HG03135 (cell line): ENCODE measurements at regions not wholly inside any gene's neighbourhood (a gene's known extent, or its start where the extent isn't known, plus 50 kb on each side); places are given as distances from the start of the nearest gene placed in this dataset.
A peak's percentile ranks its signal among the peaks of the same experiment; 100 is the strongest.

ENCODE experiments used
- ATAC-seq: cut with Tn5 transposase; IDR thresholded peaks from one replicate; pipeline ENCODE4 v1.9.1; 2021; ENCODE audit warnings: mild to moderate bottlenecking, moderate library complexity; ENCODE audit not compliant: unreplicated experiment

DNA sequence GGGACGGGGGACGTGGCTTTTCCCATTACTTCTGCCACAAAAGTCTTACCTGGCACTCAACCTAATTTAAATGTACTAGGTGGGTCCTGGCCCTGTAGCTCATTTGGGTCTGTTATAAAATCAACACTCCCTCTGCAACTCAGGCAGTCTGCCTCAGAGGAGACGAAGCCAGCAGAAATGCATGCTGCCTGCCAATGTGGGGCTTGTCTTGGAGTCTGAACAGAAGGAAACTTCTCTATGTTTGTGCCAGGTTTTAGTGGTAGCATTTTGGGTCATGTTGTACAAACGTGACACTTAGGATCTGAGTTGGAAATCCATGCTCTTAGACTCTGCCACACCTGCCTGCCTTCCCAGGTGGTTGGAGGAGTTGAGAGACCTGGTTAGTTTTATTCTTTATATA lies 292.5 kb upstream of the FAM98A start:
- ATAC-seq = no peak

DNA sequence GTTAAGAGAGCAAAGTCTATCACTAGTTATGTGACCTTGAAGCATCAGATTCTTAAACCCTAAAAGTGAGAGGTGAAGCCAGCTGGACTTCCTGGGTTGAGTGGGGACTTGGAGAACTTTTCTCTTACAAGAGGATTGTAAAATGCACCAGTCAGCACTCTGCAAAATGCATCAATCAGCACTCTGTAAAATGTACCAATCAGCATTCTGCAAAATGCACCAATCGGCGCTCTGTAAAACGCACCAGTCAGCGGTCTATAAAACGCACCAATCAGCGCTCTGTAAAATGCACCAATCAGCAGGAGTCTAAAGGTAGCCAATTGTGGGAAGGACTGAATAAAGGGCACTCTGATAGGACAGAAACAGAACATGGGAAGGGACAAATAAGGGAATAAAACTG lies 291.6 kb upstream of the FAM98A start:
- no peak for ATAC-seq

DNA sequence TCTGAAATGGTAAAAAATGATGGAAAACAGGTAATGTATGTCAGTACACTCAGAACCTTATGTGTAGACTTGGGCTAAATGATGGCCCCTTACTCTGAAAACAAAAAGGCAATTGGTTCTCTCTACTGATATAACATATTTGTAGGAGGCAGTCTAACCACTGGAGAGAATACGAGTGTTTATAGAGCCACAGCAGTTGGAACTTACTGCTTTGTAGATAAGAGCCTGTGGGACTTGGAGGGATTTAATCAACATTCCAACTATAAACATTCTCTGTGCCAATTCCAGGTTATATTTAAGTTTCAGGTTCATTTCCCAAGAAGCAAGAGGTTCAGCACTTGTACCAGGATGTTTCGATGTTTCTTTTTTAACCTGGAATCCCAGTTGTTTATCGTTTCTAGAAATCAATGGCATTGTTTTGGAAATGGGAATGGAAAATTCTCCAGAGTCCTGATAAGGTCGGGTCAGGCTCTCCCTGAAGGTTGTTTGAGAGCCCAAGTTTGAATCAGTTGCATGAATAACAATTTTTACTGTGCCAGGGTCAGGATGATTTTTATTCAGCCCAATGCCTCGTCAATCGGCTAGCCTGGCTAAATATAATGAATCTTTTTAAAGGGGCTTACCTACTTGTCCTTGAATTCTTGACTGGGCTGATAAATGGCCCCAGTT lies 278.4 kb upstream of the FAM98A start:
- ATAC-seq = no peak

DNA sequence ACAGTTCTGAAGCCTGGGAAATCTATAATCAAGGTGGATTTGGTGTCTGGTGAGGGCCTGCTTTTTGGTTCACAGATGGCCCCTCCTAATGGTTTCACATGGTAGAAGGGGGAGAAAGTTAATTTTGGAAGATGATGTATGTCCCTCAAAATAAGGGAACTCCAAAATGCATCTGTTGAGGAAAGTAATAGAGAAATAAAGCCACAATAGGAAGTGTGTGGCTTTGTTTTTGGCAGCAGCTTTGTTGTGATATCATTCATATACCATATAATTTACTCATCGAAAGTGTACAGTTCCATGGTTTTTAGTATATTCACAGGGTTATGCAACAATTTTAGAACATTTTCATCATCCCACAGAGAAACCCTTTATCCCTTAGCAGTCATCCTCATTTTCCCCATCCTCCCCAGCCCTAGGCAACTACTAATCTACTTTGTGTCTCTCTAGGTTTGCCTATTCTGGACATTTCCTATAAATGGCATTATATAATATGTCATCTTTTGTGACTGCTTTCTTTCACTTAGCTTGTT lies 274.0 kb upstream of the FAM98A start:
- no peak for ATAC-seq

DNA sequence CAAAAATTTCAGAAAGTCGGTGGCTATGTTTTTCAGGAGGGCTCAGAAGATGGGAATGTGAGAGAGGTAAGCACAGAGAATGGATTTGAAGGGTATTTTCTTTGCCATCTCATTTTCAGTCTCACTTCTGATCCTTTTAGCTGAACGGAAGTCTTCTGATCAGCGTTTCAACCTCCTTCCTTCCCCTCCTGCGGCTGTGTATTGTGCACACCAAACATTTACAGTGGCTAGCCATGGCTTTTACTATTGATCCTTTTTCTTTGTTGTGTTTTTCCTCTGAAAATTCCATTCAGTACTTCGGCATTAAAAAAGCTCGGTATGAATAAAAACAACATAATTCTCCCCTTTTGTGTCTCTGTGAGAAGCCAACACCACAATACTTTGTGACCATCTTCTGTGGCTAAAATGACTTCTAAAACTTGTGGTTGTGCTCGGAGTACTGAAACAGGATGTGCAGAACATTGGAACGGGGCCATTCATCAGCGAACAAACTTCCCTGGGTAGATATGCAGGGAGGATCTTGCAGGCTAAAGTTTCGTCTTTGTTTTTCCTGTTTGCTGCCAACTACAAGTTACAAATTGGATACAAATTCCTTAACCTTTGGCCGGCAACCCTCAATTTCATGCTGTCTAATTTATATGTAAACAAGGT lies 260.8 kb upstream of the FAM98A start:
- ATAC-seq = no peak

DNA sequence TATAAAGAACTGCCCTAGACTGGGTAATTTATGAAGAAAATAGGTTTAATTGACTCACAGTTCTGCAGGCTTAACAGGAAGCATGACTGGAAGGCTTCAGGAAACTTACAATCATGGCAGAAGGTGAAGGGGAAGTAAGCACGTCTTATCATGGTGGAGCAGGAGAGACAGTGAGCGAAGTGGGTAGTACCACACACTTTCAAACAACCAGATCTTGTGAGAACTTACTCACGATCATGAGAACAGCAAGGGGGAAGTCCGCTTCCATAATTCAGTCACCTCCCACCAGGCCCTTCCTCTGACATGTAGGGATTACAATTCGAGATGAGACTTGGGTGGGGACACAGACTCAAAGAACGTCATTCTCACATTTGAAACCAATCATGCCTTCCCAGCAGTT lies 260.1 kb upstream of the FAM98A start:
- no peak for ATAC-seq

DNA sequence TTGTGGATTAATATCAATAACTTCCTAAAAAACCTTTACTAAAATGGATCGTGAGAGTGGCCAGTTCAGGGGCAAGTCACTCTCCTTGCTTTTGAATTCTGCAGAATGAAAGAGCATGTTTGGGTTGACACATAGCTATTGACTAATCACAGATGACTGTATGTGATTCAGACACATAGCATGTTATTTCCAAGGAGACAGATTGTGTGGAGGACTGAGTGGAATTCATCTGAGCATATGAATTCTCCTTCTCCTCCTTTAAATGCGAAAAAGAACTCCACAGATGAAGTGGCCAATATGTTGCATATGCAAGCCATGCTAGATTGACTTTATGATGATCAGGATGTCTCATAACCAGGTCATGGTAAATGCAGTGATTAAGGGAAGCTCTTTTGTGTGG lies 249.4 kb upstream of the FAM98A start:
- ATAC-seq = no peak

DNA sequence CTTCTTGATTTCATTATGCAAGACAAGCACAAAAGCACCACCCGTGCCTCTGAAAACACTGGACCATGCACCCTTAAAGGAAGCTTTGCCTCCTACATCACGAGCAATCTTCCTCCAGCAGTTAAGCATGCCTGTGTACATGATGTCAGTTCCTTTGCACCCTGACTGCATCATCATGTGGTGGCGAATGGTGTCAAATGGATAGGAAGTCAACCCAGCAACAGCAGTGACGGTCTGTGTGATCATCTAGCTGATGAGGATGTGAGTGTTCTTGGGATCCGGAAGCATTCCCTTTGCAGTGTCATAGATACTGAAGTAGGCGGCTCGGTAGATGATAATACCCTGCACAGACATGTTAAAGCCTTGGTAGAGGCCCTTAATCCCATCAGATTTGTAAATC lies 240.7 kb upstream of the FAM98A start:
- ATAC-seq = no peak

DNA sequence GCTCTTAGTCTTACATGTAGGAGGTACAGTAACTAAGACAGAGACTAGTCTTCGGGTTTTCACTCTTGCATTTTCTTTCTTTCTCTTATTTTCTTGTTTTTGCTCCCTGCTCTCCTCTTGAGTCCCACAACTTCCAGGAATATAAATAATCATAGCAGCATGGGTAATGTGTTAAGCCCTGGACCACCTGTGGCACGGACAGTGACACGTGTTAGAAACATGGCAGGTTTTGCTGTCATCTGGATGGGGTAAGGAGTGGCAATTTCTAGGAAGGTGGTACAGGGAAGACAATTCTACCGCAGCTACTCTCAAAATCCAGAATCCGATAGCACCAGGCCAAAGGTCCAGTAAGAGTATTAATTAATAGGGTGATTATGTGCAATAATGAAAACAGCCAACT lies 237.5 kb upstream of the FAM98A start:
- ATAC-seq = no peak

DNA sequence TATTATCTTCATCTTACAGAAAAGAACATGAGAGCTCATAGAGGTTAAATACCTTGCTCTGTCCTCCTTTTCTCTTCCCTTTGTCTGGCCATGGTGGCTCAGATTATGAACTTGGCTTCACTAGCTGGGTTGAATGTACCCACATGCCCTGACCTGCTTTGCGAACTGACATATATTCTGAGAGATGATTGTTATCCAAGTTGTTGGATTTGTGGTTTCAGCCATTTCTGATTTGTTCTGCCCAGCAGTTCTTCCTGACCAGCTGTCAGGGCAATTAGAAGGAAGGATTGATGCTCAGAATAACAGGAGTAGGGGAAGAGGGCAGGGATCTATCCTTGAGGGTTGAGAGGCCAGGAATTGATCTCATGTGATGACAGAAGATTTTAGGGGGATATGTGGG lies 236.8 kb upstream of the FAM98A start:
- ATAC-seq = no peak

DNA sequence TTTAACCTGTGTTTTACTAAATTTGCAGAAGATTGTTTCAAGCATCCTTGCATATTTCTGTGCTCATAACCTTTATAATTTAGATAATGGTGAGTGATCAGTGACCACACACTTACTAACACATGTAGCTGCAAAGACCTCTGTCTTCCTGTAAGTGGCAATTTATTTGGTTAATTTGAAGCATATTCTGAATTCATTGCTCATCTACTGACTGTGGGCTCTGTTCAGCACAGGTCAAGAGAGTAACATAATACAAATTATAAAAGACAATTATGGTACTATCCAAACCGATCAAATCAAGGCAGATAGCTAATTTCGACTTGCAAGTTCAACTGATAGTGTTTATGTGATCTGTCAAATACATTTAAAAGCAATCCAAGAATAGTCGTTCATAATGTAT lies 223.9 kb upstream of the FAM98A start:
- ATAC-seq = no peak

DNA sequence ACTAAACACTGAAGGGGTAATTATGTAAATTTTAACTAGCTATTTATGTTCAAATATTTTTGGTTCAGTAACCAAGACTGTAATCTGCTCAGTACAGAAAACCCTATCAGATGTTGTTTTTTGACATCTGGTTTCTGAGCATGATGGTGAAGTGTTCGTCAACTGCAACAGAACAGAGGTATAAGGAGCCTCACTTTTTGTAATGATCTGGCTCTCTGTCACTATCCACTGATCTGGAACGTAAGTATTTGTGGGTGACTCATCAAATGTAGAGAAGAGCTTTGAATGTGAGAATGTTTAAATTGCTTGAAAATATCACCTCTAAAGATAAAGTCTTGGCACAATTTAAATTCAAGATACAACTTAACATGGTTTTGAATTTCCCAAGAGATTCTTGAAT lies 213.6 kb upstream of the FAM98A start:
- no peak for ATAC-seq

DNA sequence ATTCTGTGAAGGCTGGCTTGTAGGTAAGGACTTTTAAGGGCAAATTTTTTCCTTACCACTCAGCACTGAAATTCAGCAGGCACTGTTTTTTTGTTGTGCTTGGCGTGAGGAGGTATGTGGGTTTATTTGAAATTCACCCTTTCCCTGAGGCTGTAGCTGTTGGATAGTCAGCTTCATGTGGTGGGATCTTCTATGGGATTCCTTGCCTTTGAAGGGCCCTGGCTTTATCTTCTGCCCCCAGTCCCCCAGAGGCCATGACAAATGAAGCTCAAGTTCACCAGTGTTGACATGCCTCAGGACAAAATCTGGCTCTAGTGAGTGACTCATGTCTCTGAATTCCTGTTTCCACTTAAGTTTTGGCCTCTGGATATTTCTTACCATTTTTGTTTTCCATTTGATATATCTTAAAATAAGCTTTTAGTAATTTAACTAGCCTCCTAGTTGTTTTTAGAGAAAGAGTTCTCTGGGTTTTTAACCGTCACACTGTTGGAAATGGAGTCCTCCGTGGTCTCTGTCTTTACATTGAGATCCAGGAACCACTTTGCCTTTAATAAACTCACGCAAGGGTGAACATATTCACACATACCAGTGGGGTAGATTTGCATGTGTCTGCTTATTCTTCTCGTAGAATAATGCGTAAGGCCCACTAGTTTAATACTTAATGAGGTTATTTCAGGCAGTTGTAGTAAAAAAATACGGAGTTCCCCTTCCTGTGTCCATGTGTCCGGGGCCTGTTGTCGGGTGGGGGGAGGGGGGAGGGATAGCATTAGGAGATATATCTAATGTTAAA lies 211.1 kb upstream of the FAM98A start:
- no peak for ATAC-seq

DNA sequence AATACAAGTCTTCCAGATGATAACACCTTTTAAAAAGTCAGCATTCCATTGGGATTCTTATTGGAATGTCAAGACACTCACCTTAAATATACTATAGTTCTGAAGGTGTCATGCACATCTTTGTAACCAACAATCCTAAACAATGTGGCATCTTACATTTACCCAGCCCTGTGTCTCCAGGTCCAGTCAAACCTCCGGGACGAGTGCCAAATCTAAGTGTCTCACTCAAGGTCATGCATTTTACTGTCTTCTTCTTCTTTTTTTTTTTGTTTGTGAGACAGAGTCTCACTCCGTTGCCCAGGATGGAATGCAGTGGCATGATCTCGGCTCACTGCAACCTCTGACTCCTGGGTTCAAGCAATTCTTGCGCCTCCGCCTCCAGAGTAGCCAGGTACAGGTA lies 206.9 kb upstream of the FAM98A start:
- ATAC-seq = no peak

DNA sequence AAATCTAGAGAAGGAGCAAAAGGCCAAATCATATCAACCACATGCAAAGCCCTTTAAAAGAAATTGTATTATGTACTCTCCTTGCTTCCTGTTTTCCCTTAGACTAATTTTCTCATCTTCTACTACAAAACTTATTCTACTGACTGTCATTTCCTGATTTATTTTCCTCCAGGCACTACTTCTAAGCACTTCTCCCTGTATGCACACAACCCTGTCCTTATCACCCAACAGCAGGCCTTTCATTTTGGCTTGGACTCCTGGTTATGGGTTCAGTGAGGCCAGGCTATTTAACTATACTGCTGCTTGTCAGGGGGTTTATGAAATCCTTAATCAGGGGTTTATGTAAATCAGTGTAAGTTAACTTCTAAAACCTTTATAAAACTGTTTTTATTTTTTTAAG lies 205.1 kb upstream of the FAM98A start:
- ATAC-seq = no peak

DNA sequence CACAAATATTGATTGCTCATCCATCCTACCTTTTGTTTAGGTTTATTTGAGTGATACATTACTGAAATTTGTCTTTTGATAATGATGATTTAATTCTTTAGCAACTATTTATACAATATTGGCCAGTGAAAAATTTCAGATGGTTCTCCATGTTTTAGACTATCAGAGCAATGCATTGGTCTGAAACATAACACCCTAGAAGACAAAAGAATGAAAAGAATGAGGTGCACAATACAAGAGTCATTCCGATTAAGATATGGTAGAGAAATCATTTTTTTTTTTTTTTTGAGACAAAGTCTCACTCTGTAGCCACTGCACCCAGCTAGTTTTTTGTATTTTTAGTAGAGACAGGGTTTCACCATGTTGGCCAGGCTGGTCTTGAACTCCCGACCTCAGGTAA lies 197.4 kb upstream of the FAM98A start:
- ATAC-seq = no peak

DNA sequence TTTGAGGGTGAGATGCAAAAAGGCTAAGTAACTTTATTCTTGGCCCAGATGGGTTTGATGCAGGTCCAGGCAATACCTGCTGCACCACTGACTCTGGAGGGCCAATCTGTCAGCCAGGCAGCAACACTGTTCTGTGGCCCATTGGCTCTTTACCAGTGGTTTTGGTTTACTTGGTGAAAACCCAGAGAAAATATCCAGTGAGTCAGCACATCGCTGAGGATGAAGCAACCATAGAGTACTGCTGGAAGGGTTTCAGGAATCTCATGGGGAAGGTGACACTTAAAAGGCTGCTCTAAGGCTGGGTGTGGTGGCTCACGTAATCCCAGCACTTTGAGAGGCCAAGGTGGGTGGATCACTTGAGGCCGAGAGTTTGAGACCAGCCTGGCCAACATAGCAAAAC lies 192.5 kb upstream of the FAM98A start:
- no peak for ATAC-seq

DNA sequence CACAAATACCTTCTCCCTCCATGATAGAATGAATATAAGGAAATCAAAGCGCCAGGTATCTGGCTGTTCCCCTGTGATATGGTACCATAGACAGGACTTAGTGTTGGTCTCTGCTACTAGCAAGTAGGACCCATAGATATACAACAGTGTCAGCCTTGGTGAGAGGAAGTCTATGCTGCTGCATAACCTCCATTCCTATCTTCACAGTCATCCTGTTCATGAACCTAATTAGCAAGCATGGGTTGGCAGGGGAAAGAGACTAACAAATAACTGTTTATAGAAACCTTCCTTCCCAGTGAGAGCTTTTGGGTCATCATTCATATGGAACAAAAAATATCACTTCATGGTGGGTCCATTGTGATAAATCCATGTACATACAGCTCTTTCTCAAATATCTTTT lies 188.9 kb upstream of the FAM98A start:
- ATAC-seq = no peak

DNA sequence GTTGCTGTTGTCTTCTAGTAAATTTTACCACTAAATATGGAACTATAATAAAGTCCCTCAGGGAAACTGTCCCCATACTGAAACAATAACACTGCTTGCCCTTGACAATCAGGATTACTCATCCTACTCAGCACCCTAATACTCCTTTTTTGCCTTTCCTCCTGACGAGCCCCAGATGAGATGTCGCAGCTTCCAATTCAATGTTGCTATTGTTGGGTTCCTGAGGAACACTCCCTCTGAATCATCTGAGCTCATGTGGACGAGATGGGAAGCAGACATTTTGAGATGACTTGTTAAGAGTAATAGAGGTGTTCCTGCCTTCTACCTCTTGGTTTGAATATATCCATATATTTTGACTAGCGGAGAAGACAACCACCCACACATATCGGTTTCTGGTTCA lies 187.8 kb upstream of the FAM98A start:
- no peak for ATAC-seq

DNA sequence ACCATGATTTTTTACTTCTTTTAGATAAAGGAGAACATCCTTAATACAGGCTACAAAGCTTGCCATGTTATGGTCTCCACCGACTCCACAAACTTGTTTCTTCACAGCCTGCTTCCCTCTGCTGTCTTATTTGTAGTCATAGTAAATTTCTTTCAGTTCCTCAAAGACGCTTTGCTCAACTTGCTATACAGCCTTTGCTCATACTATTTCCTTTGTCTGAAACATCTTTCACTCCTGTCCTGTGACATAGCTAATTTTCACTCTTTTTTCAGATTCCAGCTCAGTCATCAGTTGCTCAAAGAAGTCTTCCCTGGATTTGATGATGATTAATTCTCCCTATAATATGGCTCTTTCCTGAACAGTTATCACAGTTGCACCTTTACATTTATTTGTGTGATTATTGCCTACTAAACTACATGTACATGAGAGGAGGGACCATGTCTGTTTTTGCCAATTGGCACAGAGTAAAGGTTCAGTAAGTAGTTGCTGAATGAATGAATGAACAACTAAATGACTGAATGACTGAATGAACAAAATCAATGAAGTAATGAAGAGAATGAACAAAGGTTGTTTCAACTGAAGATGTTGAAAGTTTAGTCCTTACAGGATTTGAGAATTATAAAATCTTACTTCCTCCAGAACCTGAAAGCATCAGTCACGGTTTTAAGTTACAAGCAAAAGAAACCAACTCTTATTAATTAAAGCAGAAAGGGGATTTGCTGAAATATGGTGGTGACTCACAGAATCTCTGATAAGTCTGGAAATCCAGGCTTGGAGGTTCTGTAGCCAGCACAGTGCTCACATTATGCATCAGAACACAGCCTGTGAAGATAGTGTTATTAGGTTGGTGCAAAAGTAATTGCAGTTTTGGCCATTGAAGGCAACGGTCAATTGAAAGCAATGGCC lies 186.4 kb upstream of the FAM98A start:
- ATAC-seq = peak; percentile 91

DNA sequence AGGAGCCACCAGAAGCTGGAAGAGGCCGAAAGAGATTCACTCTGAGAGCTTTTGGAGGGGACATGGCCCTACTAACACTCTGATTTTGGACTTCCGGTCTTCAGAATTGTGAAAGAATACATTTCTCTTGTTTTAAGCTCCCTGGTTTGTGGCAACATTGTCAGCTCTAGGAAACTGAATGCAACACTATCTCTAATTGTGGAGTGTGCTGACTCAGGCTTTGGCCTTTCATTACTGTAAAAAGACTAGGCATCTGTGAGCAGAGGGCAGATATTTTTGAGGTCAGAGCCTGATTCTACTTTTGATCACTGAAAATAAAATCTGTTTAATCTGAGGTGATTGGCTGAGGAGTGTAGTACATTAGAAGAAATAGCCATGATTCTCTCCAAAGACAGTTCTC lies 185.4 kb upstream of the FAM98A start:
- no peak for ATAC-seq
